ENCODE measurements at regions not wholly inside any gene's neighbourhood (a gene's known extent, or its start where the extent isn't known, plus 50 kb on each side); places are given as distances from the start of the nearest gene placed in this dataset.

GRCh38 chr13:79782541-79783205 is 301.7 kb downstream of the NDFIP2 start:
- peaks cover 47% of the 10 kb centered on the region for H3K4me1 Mint-ChIP-seq
- WGBS, 2 experiments (ENCODE audit: insufficient coverage in 1 of 2, insufficient read length in 1 of 2) = 27 to 32% methylated on average over 5 to 14 of the region's 14 CpGs
- peak overlapping the region; percentile 2 for H3K4me3 Mint-ChIP-seq

DNA sequence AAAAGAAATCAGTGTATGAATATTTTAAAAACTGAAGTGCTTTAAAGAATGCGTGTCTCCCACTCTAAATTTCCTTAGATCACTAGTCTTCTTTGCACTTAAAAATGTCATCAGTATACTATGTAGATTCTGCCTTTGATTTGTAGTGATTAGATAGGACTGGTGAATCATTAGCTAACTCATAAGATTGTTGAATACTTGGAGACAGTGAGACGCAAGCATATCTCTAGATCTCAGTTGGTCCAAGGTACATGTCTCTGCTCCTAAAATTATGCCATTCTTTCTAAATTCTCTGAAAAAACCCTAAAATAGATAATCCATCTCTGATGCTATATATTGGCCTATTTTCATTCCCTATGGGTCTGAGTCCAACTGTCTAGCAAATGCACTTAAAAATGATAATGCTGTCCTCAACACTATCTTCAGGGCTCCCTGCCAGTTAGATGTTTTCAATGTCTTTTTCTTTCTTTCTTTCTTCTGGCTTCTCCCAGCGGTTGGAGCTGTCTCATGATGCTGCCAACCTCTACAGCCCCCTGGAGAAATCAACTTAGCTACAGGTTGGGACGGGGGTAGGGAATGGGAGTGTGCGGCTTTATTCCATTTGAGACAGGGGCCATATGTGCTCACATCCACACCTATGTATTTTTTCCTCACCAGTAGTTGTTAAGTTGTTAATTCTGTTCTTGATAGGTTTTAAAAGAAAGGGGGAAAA is 301.0 kb downstream of the NDFIP2 start:
- H3K9me3 Mint-ChIP-seq = no peaks in the 10 kb centered on the region
- Histone ChIP-seq H3K36me3 (ENCODE audit: control insufficient read depth, insufficient read depth, low read length) (no peaks in the 10 kb centered on the region), H3K27me3 (ENCODE audit: control insufficient read depth, insufficient read depth, low read length, poor library complexity, severe bottlenecking) (no peaks in the 10 kb centered on the region), H3K27ac (ENCODE audit: low read depth, low read length) (peak overlapping the region; percentile 97), H3K9me3 (ENCODE audit: control insufficient read depth, low read length) (no peaks in the 10 kb centered on the region), H3K4me3 (ENCODE audit: low read length) (peak overlapping the region; percentile 39), H3K4me1 (ENCODE audit: control insufficient read depth, insufficient read depth, low read length) (peaks cover 27% of the 10 kb centered on the region), H3K9ac (ENCODE audit: extremely low read depth, low read length, poor library complexity, severe bottlenecking) (no peak overlapping the region)
- WGBS, 2 experiments (ENCODE audit: insufficient coverage in 1 of 2, insufficient read length in 1 of 2) = 69% methylated on average over 3 of the region's 5 CpGs; no CpG with 5 or more reads in 1 of the 2 experiments
- no peaks in the 10 kb centered on the region for H3K36me3 Mint-ChIP-seq (ENCODE audit: low read depth)
- H3K27me3 Mint-ChIP-seq (ENCODE audit: insufficient read depth) = no peaks in the 10 kb centered on the region
- H3K4me1 Mint-ChIP-seq = peaks cover 51% of the 10 kb centered on the region
- peak overlapping the region; percentile 73 for H3K27ac Mint-ChIP-seq
- TF ChIP-seq, protein P1, sequence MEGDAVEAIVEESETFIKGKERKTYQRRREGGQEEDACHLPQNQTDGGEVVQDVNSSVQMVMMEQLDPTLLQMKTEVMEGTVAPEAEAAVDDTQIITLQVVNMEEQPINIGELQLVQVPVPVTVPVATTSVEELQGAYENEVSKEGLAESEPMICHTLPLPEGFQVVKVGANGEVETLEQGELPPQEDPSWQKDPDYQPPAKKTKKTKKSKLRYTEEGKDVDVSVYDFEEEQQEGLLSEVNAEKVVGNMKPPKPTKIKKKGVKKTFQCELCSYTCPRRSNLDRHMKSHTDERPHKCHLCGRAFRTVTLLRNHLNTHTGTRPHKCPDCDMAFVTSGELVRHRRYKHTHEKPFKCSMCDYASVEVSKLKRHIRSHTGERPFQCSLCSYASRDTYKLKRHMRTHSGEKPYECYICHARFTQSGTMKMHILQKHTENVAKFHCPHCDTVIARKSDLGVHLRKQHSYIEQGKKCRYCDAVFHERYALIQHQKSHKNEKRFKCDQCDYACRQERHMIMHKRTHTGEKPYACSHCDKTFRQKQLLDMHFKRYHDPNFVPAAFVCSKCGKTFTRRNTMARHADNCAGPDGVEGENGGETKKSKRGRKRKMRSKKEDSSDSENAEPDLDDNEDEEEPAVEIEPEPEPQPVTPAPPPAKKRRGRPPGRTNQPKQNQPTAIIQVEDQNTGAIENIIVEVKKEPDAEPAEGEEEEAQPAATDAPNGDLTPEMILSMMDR (conservative IDR thresholded peaks at IDR 0.05) = no peak
- peak overlapping the region; percentile 2 for H3K4me3 Mint-ChIP-seq
- no peak for DNase-seq

More at GRCh38 chr13:79782541-79783205, 301.7 kb downstream of the NDFIP2 start:
- no peaks in the 10 kb centered on the region for H3K9me3 Mint-ChIP-seq
- H3K27ac ChIP-seq (ENCODE audit: low read depth, low read length) = peak overlapping the region; percentile 97
- H3K4me3 ChIP-seq (ENCODE audit: low read length) = peak overlapping the region; percentile 39
- DNase-seq = peak; percentile 92
- H3K27me3 Mint-ChIP-seq (ENCODE audit: insufficient read depth) = no peaks in the 10 kb centered on the region
- peaks cover 6% of the 10 kb centered on the region for H3K9me3 ChIP-seq (ENCODE audit: control insufficient read depth, low read length)
- peak overlapping the region; percentile 48 for H3K9ac ChIP-seq (ENCODE audit: extremely low read depth, low read length, poor library complexity, severe bottlenecking)
- no peaks in the 10 kb centered on the region for H3K36me3 Mint-ChIP-seq (ENCODE audit: low read depth)
- TF ChIP-seq, protein P1 (conservative IDR thresholded peaks at IDR 0.05) = no peak
- H3K27ac Mint-ChIP-seq = peak overlapping the region; percentile 73
- H3K27me3 ChIP-seq (ENCODE audit: control insufficient read depth, insufficient read depth, low read length, poor library complexity, severe bottlenecking) = no peaks in the 10 kb centered on the region
- H3K4me1 ChIP-seq (ENCODE audit: control insufficient read depth, insufficient read depth, low read length) = peaks cover 27% of the 10 kb centered on the region
- no peaks in the 10 kb centered on the region for H3K36me3 ChIP-seq (ENCODE audit: control insufficient read depth, insufficient read depth, low read length)

- no peaks in the 10 kb centered on the region for H3K9me3 Mint-ChIP-seq
- no peaks in the 10 kb centered on the region for H3K9me3 ChIP-seq (ENCODE audit: control insufficient read depth, low read length)
Measured at GRCh38 chr13:79780240-79780639, 299.3 kb downstream of the NDFIP2 start.

More at GRCh38 chr13:79780240-79780639, 299.3 kb downstream of the NDFIP2 start:
- Mint-ChIP-seq H3K4me1 (peaks cover 62% of the 10 kb centered on the region), H3K27me3 (ENCODE audit: insufficient read depth) (no peaks in the 10 kb centered on the region), H3K36me3 (ENCODE audit: low read depth) (no peaks in the 10 kb centered on the region), H3K27ac (no peak overlapping the region), H3K4me3 (no peak overlapping the region)
- WGBS, 2 experiments (ENCODE audit: insufficient coverage in 1 of 2, insufficient read length in 1 of 2) = 88 to 94% methylated on average over 2 to 3 of the region's 3 CpGs
- H3K9ac ChIP-seq (ENCODE audit: extremely low read depth, low read length, poor library complexity, severe bottlenecking) = no peak overlapping the region
- H3K36me3 ChIP-seq (ENCODE audit: control insufficient read depth, insufficient read depth, low read length) = no peaks in the 10 kb centered on the region
- DNase-seq = no peak
- H3K27me3 ChIP-seq (ENCODE audit: control insufficient read depth, insufficient read depth, low read length, poor library complexity, severe bottlenecking) = no peaks in the 10 kb centered on the region
- H3K4me3 ChIP-seq (ENCODE audit: low read length) = no peak overlapping the region
- no peak overlapping the region for H3K27ac ChIP-seq (ENCODE audit: low read depth, low read length)
- peaks cover 30% of the 10 kb centered on the region for H3K4me1 ChIP-seq (ENCODE audit: control insufficient read depth, insufficient read depth, low read length)
- TF ChIP-seq, protein P1 (conservative IDR thresholded peaks at IDR 0.05) = no peak
